GM13976 (cell line): ENCODE measurements at regions not wholly inside any gene's neighbourhood (a gene's known extent, or its start where the extent isn't known, plus 50 kb on each side); places are given as distances from the start of the nearest gene placed in this dataset.

Experiments
- DNase-seq: peaks from one replicate; pipeline ENCODE4 v3.0.0; 2012; ENCODE audit warnings: low spot score
- CTCF ChIP-seq: IDR thresholded peaks from 2 replicates; pipeline ENCODE4 v1.5.1; 2012; ENCODE audit warnings: borderline replicate concordance, mild to moderate bottlenecking; ENCODE audit not compliant: insufficient read depth; ENCODE audit errors: extremely low read depth, missing control alignments, control extremely low read depth
- in situ Hi-C: fragments of 300-500 bp; cut with MboI; formaldehyde crosslinking; loops from one replicate; pipeline ENCODE4 v1.12.0; 2022; ENCODE audit warnings: low sequenced_read_pairs, mixed read lengths, inconsistent platforms; ENCODE audit not compliant: unreplicated experiment

GRCh38 chr2:6067089-6067488, 374.9 kb downstream of the SOX11 start:
- TF ChIP-seq CTCF = no peak
- no peak for DNase-seq
- in situ Hi-C loops = no loop called here

DNA sequence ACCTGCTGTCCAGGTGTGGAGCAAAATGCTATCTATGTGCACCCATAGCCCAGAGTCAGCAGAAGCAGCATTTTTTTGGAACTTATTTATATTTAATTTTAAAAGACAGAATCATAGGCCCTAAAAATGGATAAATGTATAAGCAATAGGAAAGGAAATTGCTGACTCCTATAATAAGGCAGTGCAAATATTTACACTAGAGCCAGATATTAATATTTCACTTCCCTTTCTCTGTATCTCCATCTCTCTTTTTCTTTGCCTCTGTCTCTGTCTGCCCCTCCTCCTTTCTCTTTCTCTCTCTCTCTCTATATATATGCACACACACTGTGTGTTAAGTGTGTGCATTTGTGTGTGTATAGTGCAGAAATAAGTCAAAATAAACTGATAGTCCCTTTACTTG, 375.6 kb downstream of the SOX11 start:
- no peak for TF ChIP-seq CTCF
- DNase-seq = no peak
- in situ Hi-C loops = no loop called here

GRCh38 chr2:6068429-6068828, 376.2 kb downstream of the SOX11 start:
- no peak for DNase-seq
- TF ChIP-seq CTCF = no peak
- in situ Hi-C loops = no loop called here

GRCh38 chr2:6069381-6069780, 377.2 kb downstream of the SOX11 start:
- no peak for DNase-seq
- TF ChIP-seq CTCF = no peak
- in situ Hi-C loops = no loop called here

- no peak for DNase-seq
- TF ChIP-seq CTCF = no peak
- in situ Hi-C loops = no loop called here
Measured at GRCh38 chr2:6071519-6071918, 379.3 kb downstream of the SOX11 start.

- in situ Hi-C loops = no loop called here
Measured at GRCh38 chr2:6072276-6072675, 380.1 kb downstream of the SOX11 start.

More at GRCh38 chr2:6072276-6072675, 380.1 kb downstream of the SOX11 start:
- TF ChIP-seq CTCF = no peak
- no peak for DNase-seq
